ENCODE measurements at regions not wholly inside any gene's neighbourhood (a gene's known extent, or its start where the extent isn't known, plus 50 kb on each side); places are given as distances from the start of the nearest gene placed in this dataset.

GRCh38 chrX:140848800-140849199, 139.2 kb downstream of the LINC00632 start:
- intact Hi-C loops (cut with DNase I; ENCODE audit: low total_unique reads): no loop called here
- H3K36me3 ChIP-seq: no peaks in the 10 kb centered on the region
- no peaks in the 10 kb centered on the region for H3K4me1 ChIP-seq
- no peaks in the 10 kb centered on the region for H3K9me3 ChIP-seq
- DNase-seq (ENCODE audit: low spot score in 2 of 2): no peak
- TF ChIP-seq POLR2A (IDR thresholded peaks at IDR 0.05) (no peak), CTCF (IDR thresholded peaks at IDR 0.05) (no peak)
- peaks cover 0 to 9% of the 10 kb centered on the region in 2 donors for H3K27me3 ChIP-seq
- no peak overlapping the region for H3K4me3 ChIP-seq
- H3K27ac ChIP-seq: no peak overlapping the region

GRCh38 chrX:140860718-140861117, 141.7 kb upstream of the SPANXB1 start:
- Histone ChIP-seq H3K36me3 (no peaks in the 10 kb centered on the region), H3K9me3 (no peaks in the 10 kb centered on the region), H3K27ac (no peak overlapping the region), H3K4me3 (no peak overlapping the region), H3K4me1 (no peaks in the 10 kb centered on the region), H3K27me3 (peaks cover 0 to 32% of the 10 kb centered on the region in 2 donors)
- DNase-seq (ENCODE audit: low spot score in 2 of 2): no peak
- TF ChIP-seq CTCF (IDR thresholded peaks at IDR 0.05): no peak
- no peak for TF ChIP-seq POLR2A (IDR thresholded peaks at IDR 0.05)
- no peak for TF ChIP-seq POLR2AphosphoS5 (IDR thresholded peaks at IDR 0.05)
- intact Hi-C loops (cut with DNase I; ENCODE audit: low total_unique reads): no loop called here

- DNase-seq (ENCODE audit: low spot score in 2 of 2): no peak
- H3K9me3 ChIP-seq: no peaks in the 10 kb centered on the region
- H3K36me3 ChIP-seq: no peaks in the 10 kb centered on the region
- H3K4me1 ChIP-seq: no peaks in the 10 kb centered on the region
- intact Hi-C loops (cut with DNase I; ENCODE audit: low total_unique reads): no loop called here
- peaks cover 0 to 18% of the 10 kb centered on the region in 2 donors for H3K27me3 ChIP-seq
- TF ChIP-seq POLR2AphosphoS5 (IDR thresholded peaks at IDR 0.05) (no peak), POLR2A (IDR thresholded peaks at IDR 0.05) (no peak), CTCF (IDR thresholded peaks at IDR 0.05) (no peak)
- H3K27ac ChIP-seq: no peak overlapping the region
- no peak overlapping the region for H3K4me3 ChIP-seq
Measured at GRCh38 chrX:140866446-140866845, 135.9 kb upstream of the SPANXB1 start.

GRCh38 chrX:140912606-140913005, 89.8 kb upstream of the SPANXB1 start:
- no peak overlapping the region for H3K27ac ChIP-seq
- no peaks in the 10 kb centered on the region for H3K36me3 ChIP-seq
- H3K4me1 ChIP-seq: no peaks in the 10 kb centered on the region
- H3K4me3 ChIP-seq: no peak overlapping the region
- DNase-seq (ENCODE audit: low spot score in 2 of 2): no peak
- TF ChIP-seq POLR2AphosphoS5 (IDR thresholded peaks at IDR 0.05) (no peak), POLR2A (IDR thresholded peaks at IDR 0.05) (no peak), CTCF (IDR thresholded peaks at IDR 0.05) (no peak)
- H3K27me3 ChIP-seq: peaks cover 0 to 33% of the 10 kb centered on the region in 2 donors
- H3K9me3 ChIP-seq: no peaks in the 10 kb centered on the region
- intact Hi-C loops (cut with DNase I; ENCODE audit: low total_unique reads): loop anchor here (10.0 kb wide), 1 partner anchor 1582 kb away; no protein-coding TSS in a partner anchor

- no peak overlapping the region for H3K27ac ChIP-seq
- H3K36me3 ChIP-seq: no peaks in the 10 kb centered on the region
- H3K4me1 ChIP-seq: no peaks in the 10 kb centered on the region
- H3K27me3 ChIP-seq: peaks cover 0 to 24% of the 10 kb centered on the region in 2 donors
- no peak for DNase-seq (ENCODE audit: low spot score in 2 of 2)
- intact Hi-C loops (cut with DNase I; ENCODE audit: low total_unique reads): loop anchor here (10.0 kb wide), 1 partner anchor 1581 kb away; no protein-coding TSS in a partner anchor
- no peaks in the 10 kb centered on the region for H3K9me3 ChIP-seq
- H3K4me3 ChIP-seq: no peak overlapping the region
- no peak for TF ChIP-seq POLR2AphosphoS5 (IDR thresholded peaks at IDR 0.05)
- no peak for TF ChIP-seq CTCF (IDR thresholded peaks at IDR 0.05)
- TF ChIP-seq POLR2A (IDR thresholded peaks at IDR 0.05): no peak
Measured at GRCh38 chrX:140913802-140914501, 88.4 kb upstream of the SPANXB1 start.

All from breast epithelium (tissue), 4 donors.